HG03159 (cell line): ENCODE measurements at regions not wholly inside any gene's neighbourhood (a gene's known extent, or its start where the extent isn't known, plus 50 kb on each side); places are given as distances from the start of the nearest gene placed in this dataset.

Experiments
- ATAC-seq: cut with Tn5 transposase; IDR thresholded peaks from one replicate; pipeline ENCODE4 v1.9.1; 2021; ENCODE audit warnings: mild to moderate bottlenecking, moderate library complexity; ENCODE audit not compliant: unreplicated experiment

GRCh38 chr13:52975969-52976368 lies 52.6 kb upstream of the OLFM4 start:
- ATAC-seq, result no peak

DNA sequence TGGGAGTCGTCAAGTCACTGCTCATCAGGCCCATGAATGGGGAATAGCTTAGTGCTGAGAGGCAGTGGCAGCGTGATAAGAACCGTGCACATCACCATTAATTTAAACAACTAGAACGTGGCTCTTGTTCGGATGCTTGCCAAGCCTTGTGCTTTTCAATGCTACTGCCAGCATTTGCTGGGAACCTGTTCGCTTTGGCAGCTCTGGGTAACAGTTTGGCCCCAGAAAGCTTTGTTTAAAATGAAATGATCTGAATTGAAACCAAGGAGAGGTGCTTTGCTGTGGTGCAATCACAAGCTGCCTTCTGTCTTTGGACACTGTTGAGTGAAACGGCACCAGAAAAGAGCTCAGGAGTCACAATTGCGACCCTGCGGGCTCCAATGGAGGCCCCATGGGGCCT lies 53.5 kb upstream of the OLFM4 start:
- no peak for ATAC-seq

DNA sequence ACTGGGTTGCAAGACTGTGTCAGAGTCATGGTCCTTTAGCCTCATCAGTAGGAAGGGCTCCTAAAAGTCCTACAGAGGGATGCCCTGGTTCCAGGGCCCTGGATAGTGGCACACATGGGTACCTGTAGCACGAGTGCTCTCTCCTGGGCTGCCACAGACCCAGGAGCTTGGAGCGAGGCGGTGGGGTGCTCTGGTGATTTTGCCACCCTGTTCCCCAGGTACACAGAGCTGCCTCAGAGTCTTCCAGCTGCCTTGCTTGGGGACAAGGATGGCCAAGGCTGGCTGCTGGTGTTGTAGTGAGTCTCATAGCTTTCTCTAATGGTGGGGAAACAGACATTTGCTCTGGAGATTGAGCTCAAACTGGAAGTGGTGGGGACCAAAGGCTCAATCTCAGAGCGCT lies 53.9 kb upstream of the OLFM4 start:
- no peak for ATAC-seq

- no peak for ATAC-seq
Observed at GRCh38 chr13:52969373-52969772, 59.2 kb upstream of the OLFM4 start.

- ATAC-seq, result peak; percentile 100
Observed at GRCh38 chr13:52968074-52968700, 60.4 kb upstream of the OLFM4 start.

DNA sequence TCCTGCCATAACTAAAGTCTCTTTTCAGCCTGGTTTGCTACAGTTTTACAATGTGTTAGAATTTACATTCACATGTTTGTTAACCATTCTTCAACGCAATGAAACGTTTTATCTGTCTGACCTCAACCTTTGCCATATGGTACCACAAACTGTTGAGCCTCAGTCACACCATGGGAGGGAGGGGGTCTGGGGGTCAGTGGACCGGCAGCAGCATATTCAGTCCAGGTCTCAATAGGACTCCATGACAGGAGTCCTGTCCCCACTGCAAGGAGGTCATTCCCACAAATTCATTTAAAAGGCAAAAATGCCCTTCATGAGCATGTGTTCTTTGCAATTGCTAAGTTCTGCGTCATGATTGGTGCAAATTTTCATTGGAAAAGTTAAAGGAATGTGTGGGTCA lies 66.6 kb upstream of the OLFM4 start:
- ATAC-seq, result no peak

DNA sequence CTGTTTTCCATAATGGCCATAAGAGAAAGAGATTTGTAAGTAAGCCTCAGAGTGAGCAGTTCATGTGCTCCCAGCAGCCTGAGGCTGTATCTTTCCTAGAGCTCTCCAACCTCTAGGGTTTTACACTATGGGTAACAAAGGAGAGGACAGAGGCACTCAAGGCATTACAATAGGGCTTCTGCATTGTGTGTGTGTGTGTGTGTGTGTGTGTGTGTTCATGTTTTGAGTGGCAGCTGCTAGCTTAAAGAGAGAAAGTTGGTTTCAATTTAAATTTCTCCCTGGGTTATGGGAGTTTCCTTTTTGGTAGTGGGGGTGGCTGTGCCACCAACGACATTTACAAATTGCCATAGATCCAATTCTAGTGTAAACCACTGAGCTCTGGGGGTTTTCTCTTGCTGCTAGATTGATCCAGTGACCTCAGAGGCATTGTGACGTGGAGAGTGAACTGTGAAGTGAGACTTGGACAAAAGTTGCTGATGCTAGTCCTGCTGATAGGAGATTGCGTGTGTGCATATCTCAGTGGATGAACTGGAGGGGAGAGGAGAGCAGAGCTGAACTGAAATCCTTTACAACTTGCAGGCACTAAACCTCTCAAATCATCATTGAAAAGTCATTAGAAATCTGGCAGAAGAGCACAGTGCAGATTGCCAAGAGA lies 67.2 kb upstream of the OLFM4 start:
- no peak for ATAC-seq

DNA sequence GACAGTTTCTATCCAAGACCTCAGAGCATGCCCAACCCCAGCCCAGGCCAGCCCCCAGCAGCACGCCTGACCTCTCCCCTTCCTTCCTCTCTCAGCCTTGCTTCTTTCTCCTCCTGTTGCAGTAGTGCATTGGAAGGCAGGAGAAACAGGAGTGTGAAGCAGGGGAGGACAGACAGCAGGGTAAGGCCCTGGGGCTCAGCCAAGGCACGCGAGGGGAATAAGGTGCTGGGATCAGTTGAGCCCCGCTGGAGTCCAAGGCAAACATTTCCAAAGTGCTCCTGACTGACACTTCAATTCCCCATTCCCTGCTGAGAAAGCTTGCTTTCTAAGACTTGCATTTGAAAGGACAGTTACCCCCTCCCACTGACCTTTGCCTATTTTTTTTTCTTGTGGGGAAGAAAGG lies 73.1 kb upstream of the OLFM4 start:
- no peak for ATAC-seq

- no peak for ATAC-seq
Observed at GRCh38 chr13:52954838-52955237, 73.8 kb upstream of the OLFM4 start.

- no peak for ATAC-seq
Observed at GRCh38 chr13:52950436-52950956, 78.1 kb upstream of the OLFM4 start.

- no peak for ATAC-seq
Observed at GRCh38 chr13:52949742-52950141, 78.9 kb upstream of the OLFM4 start.

- no peak for ATAC-seq
Observed at GRCh38 chr13:52949044-52949443, 79.6 kb upstream of the OLFM4 start.

DNA sequence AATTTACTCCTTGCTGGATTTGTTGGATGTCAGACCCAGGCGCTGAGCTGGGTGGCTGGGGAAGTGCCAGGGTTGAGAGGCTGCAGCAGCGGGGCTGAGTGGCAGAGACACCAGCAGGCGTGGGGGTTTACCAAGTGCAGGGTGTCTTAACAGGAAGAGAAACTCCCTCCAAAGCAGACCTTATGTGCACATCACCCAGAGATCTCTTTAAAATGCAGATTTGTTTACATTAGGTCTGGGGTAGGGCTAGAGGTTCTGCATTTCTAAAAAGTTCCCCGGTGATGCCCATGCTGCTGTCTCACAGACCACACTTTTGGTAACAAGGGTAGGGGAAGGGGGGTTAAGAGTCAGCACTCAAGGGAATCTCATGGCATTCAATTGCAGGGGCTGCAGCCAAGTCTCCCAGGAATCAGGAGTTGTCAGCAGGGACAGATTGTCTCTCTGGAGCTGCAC lies 80.7 kb upstream of the OLFM4 start:
- ATAC-seq, result no peak

GRCh38 chr13:52945348-52945747 lies 83.3 kb upstream of the OLFM4 start:
- ATAC-seq, result no peak

DNA sequence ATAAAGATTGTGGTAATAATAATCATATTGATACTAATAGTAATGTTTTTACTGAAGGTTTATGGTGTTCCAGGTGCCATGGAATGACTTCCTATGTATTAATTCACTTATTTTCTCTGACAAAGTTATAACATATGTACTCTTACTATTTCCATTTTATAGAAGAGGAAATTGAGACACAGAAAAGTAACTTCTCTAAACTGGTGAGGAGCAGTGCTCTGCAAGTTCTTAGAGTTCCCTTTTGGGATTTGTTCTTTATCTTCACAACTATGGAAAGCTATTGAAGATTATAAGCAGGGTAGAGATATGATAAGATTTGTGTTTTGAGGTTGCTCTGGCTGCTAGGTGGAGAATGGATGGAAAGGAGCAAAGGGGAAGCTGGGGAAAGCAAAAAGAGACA lies 83.9 kb upstream of the OLFM4 start:
- ATAC-seq, result no peak

- ATAC-seq, result no peak
Observed at GRCh38 chr13:52938065-52938464, 89.6 kb upstream of the PCDH8 start.

GRCh38 chr13:52936806-52937205 lies 88.4 kb upstream of the PCDH8 start:
- no peak for ATAC-seq

DNA sequence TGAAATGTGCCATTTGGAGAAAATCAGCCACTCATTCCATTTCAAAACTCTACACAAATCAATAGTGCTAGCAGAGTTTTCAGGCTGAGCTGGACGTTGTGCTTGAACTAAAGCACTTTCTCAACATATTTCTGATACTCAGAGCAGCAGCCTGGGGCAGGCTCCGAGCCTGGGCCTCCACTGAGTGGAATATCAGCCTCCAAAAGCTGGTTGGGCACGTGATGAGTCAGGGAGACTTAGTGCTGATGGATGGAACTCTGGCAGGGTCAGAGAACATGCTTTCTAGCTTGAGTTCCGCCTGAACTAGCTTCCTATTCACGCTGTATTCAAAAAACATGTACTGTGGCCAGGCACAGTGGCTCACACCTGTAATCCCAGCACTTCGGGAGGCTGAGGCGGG lies 85.8 kb upstream of the PCDH8 start:
- ATAC-seq, result no peak

DNA sequence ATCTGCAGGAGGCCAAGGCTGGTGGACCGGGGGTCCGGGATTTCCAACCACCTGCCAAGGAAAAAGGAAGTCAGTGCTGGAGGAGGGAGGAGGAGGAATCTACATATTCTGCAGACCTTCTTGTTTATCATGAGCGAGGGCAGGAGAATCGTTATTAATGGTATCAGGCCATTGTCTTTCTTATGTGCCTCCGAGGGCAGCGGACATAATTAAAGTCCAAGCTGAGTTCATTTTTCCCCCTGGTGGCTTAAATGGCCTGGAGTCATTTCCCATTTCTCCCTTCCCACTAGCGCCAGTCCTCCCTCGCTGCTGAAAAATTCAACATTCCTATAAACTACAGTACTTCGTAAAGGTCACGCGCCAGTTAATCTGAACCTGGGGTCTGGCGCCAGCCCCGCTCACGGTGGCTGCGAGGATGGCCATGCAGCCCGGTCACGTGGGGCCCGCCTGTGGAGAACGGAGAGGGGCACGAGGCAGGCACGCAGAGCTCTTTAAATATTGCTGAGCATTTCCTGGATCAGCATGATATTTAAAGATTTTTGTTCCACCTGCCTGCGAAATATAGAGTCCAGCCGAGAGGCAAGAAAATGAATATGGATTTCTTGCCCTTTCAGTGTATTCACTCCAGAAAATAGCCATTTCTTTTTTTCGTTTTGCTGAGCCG lies 85.2 kb upstream of the PCDH8 start:
- ATAC-seq, result no peak

GRCh38 chr13:52933099-52933498 lies 84.7 kb upstream of the PCDH8 start:
- ATAC-seq, result no peak

- no peak for ATAC-seq
Observed at GRCh38 chr13:52932649-52933048, 84.2 kb upstream of the PCDH8 start.
